ENCODE measurements at regions not wholly inside any gene's neighbourhood (a gene's known extent, or its start where the extent isn't known, plus 50 kb on each side); places are given as distances from the start of the nearest gene placed in this dataset.

DNA sequence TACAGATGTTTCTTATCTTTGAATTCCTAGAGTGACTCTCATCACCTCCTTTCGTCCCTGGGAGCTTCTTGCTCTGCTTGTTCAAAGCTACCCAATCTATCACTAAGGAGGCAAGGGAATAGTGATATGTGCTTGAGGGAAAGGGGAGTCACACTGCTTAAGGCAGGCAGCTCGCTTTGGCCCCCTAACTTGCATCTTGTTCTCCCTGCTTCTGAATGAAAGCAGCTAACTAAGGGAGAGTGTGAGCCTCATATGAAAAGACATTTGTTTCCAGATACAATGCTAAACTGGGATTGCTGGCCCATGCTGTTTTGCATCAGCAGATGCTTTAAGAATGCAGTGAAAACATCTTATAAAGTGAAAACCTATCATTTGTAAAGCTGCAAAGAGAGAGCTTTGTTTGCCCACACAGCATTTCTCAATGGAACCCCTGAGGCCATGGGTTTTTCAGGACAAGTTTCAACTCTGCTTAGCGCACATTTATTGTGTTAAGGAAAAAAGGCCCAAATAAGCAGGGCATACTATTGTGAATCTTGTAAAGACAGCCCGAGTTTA lies 367.9 kb upstream of the ADAMTSL1 start (continued):
- TF ChIP-seq, protein P1, sequence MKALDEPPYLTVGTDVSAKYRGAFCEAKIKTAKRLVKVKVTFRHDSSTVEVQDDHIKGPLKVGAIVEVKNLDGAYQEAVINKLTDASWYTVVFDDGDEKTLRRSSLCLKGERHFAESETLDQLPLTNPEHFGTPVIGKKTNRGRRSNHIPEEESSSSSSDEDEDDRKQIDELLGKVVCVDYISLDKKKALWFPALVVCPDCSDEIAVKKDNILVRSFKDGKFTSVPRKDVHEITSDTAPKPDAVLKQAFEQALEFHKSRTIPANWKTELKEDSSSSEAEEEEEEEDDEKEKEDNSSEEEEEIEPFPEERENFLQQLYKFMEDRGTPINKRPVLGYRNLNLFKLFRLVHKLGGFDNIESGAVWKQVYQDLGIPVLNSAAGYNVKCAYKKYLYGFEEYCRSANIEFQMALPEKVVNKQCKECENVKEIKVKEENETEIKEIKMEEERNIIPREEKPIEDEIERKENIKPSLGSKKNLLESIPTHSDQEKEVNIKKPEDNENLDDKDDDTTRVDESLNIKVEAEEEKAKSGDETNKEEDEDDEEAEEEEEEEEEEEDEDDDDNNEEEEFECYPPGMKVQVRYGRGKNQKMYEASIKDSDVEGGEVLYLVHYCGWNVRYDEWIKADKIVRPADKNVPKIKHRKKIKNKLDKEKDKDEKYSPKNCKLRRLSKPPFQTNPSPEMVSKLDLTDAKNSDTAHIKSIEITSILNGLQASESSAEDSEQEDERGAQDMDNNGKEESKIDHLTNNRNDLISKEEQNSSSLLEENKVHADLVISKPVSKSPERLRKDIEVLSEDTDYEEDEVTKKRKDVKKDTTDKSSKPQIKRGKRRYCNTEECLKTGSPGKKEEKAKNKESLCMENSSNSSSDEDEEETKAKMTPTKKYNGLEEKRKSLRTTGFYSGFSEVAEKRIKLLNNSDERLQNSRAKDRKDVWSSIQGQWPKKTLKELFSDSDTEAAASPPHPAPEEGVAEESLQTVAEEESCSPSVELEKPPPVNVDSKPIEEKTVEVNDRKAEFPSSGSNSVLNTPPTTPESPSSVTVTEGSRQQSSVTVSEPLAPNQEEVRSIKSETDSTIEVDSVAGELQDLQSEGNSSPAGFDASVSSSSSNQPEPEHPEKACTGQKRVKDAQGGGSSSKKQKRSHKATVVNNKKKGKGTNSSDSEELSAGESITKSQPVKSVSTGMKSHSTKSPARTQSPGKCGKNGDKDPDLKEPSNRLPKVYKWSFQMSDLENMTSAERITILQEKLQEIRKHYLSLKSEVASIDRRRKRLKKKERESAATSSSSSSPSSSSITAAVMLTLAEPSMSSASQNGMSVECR (CRISPR knock-in tag; IDR thresholded peaks at IDR 0.05; ENCODE audit: borderline replicate concordance) = no peak
- TF ChIP-seq ZNF317 (CRISPR knock-in tag; IDR thresholded peaks at IDR 0.05; ENCODE audit: borderline replicate concordance, low read depth) = no peak
- TF ChIP-seq, protein P2, sequence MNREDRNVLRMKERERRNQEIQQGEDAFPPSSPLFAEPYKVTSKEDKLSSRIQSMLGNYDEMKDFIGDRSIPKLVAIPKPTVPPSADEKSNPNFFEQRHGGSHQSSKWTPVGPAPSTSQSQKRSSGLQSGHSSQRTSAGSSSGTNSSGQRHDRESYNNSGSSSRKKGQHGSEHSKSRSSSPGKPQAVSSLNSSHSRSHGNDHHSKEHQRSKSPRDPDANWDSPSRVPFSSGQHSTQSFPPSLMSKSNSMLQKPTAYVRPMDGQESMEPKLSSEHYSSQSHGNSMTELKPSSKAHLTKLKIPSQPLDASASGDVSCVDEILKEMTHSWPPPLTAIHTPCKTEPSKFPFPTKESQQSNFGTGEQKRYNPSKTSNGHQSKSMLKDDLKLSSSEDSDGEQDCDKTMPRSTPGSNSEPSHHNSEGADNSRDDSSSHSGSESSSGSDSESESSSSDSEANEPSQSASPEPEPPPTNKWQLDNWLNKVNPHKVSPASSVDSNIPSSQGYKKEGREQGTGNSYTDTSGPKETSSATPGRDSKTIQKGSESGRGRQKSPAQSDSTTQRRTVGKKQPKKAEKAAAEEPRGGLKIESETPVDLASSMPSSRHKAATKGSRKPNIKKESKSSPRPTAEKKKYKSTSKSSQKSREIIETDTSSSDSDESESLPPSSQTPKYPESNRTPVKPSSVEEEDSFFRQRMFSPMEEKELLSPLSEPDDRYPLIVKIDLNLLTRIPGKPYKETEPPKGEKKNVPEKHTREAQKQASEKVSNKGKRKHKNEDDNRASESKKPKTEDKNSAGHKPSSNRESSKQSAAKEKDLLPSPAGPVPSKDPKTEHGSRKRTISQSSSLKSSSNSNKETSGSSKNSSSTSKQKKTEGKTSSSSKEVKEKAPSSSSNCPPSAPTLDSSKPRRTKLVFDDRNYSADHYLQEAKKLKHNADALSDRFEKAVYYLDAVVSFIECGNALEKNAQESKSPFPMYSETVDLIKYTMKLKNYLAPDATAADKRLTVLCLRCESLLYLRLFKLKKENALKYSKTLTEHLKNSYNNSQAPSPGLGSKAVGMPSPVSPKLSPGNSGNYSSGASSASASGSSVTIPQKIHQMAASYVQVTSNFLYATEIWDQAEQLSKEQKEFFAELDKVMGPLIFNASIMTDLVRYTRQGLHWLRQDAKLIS (CRISPR knock-in tag; IDR thresholded peaks at IDR 0.05; ENCODE audit: borderline replicate concordance) = no peak
- TF ChIP-seq OVOL2 (CRISPR knock-in tag; IDR thresholded peaks at IDR 0.05; ENCODE audit: borderline replicate concordance) = no peak
- TF ChIP-seq, protein P3, sequence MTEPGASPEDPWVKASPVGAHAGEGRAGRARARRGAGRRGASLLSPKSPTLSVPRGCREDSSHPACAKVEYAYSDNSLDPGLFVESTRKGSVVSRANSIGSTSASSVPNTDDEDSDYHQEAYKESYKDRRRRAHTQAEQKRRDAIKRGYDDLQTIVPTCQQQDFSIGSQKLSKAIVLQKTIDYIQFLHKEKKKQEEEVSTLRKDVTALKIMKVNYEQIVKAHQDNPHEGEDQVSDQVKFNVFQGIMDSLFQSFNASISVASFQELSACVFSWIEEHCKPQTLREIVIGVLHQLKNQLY (CRISPR knock-in tag; IDR thresholded peaks at IDR 0.05) = no peak
- TF ChIP-seq, protein P4, sequence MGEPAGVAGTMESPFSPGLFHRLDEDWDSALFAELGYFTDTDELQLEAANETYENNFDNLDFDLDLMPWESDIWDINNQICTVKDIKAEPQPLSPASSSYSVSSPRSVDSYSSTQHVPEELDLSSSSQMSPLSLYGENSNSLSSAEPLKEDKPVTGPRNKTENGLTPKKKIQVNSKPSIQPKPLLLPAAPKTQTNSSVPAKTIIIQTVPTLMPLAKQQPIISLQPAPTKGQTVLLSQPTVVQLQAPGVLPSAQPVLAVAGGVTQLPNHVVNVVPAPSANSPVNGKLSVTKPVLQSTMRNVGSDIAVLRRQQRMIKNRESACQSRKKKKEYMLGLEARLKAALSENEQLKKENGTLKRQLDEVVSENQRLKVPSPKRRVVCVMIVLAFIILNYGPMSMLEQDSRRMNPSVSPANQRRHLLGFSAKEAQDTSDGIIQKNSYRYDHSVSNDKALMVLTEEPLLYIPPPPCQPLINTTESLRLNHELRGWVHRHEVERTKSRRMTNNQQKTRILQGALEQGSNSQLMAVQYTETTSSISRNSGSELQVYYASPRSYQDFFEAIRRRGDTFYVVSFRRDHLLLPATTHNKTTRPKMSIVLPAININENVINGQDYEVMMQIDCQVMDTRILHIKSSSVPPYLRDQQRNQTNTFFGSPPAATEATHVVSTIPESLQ (CRISPR knock-in tag; IDR thresholded peaks at IDR 0.05) = no peak
- TF ChIP-seq, protein P5, sequence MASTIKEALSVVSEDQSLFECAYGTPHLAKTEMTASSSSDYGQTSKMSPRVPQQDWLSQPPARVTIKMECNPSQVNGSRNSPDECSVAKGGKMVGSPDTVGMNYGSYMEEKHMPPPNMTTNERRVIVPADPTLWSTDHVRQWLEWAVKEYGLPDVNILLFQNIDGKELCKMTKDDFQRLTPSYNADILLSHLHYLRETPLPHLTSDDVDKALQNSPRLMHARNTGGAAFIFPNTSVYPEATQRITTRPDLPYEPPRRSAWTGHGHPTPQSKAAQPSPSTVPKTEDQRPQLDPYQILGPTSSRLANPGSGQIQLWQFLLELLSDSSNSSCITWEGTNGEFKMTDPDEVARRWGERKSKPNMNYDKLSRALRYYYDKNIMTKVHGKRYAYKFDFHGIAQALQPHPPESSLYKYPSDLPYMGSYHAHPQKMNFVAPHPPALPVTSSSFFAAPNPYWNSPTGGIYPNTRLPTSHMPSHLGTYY (CRISPR knock-in tag; IDR thresholded peaks at IDR 0.05) = no peak

DNA sequence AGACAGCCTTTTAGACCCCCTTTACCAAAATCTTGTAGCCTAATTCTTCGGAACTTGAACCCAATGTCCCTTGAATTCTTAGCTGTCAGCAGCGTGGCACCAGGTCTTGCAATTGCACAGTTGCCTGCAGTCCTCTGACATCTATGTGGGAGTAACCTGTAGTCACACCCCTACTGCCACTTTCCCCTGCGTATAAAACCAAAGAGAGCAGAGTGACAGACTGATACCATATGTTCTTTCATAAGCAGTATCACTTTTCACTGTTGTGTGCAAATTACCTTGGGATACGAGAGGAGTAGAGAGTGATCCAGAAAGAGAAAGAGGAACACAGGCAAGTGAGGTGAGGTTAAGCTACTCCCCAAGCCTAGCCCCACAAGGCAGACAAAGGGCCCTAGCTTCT lies 364.3 kb upstream of the ADAMTSL1 start:
- no peak for DNase-seq (ENCODE audit: low spot score)
- Mint-ChIP-seq H3K4me1 (peaks cover 17% of the 10 kb centered on the region), H3K36me3 (no peaks in the 10 kb centered on the region), H3K27me3 (ENCODE audit: low read depth) (no peaks in the 10 kb centered on the region), H3K4me3 (no peak overlapping the region), H3K9me3 (no peaks in the 10 kb centered on the region), H3K27ac (no peak overlapping the region)
- POLR2A ChIA-PET = no interaction called here
- CTCF ChIA-PET = no interaction called here
- no peak for ATAC-seq
- TF ChIP-seq FOXJ3 (CRISPR knock-in tag; IDR thresholded peaks at IDR 0.05; ENCODE audit: borderline replicate concordance) (no peak), NFYB (CRISPR knock-in tag; conservative IDR thresholded peaks at IDR 0.05; ENCODE audit: low read depth) (no peak), RELA (CRISPR knock-in tag; IDR thresholded peaks at IDR 0.05; ENCODE audit: borderline replicate concordance) (no peak), GTF2I (CRISPR knock-in tag; conservative IDR thresholded peaks at IDR 0.05) (no peak), NR2C2 (CRISPR knock-in tag; IDR thresholded peaks at IDR 0.05) (no peak)
- TF ChIP-seq, protein P6, sequence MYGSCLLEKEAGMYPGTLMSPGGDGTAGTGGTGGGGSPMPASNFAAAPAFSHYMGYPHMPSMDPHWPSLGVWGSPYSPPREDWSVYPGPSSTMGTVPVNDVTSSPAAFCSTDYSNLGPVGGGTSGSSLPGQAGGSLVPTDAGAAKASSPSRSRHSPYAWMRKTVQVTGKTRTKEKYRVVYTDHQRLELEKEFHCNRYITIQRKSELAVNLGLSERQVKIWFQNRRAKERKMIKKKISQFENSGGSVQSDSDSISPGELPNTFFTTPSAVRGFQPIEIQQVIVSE (CRISPR knock-in tag; IDR thresholded peaks at IDR 0.05; ENCODE audit: borderline replicate concordance) = no peak
- TF ChIP-seq, protein P7, sequence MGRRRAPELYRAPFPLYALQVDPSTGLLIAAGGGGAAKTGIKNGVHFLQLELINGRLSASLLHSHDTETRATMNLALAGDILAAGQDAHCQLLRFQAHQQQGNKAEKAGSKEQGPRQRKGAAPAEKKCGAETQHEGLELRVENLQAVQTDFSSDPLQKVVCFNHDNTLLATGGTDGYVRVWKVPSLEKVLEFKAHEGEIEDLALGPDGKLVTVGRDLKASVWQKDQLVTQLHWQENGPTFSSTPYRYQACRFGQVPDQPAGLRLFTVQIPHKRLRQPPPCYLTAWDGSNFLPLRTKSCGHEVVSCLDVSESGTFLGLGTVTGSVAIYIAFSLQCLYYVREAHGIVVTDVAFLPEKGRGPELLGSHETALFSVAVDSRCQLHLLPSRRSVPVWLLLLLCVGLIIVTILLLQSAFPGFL (CRISPR knock-in tag; IDR thresholded peaks at IDR 0.05; ENCODE audit: borderline replicate concordance) = no peak
- TF ChIP-seq, protein P5 (CRISPR knock-in tag; IDR thresholded peaks at IDR 0.05) = no peak

Measured in WTC11 (cell line).